Testis (tissue), 2 donors: ENCODE measurements at regions not wholly inside any gene's neighbourhood (a gene's known extent, or its start where the extent isn't known, plus 50 kb on each side); places are given as distances from the start of the nearest gene placed in this dataset.

Source experiments
- POLR2A ChIP-seq: fragments of 450-650 bp; IDR thresholded peaks from one replicate; pipeline ENCODE4 v1.6.1; 2017; ENCODE audit warnings: antibody characterized with exemption, mild to moderate bottlenecking, moderate library complexity
- TF ChIP-seq, protein P1 (sequence below), 3 experiments: fragments of 450-650 bp in 2 of 3; fragments of 200-600 bp in 1 of 3; sonication (generic) in 1 of 3; IDR thresholded peaks; one replicate each; pipeline ENCODE4 v1.5.1; 2016 to 2019; ENCODE audit warnings: antibody characterized with exemption in 3 of 3, mild to moderate bottlenecking in 2 of 3, moderate library complexity in 1 of 3

- TF ChIP-seq, protein P1, sequence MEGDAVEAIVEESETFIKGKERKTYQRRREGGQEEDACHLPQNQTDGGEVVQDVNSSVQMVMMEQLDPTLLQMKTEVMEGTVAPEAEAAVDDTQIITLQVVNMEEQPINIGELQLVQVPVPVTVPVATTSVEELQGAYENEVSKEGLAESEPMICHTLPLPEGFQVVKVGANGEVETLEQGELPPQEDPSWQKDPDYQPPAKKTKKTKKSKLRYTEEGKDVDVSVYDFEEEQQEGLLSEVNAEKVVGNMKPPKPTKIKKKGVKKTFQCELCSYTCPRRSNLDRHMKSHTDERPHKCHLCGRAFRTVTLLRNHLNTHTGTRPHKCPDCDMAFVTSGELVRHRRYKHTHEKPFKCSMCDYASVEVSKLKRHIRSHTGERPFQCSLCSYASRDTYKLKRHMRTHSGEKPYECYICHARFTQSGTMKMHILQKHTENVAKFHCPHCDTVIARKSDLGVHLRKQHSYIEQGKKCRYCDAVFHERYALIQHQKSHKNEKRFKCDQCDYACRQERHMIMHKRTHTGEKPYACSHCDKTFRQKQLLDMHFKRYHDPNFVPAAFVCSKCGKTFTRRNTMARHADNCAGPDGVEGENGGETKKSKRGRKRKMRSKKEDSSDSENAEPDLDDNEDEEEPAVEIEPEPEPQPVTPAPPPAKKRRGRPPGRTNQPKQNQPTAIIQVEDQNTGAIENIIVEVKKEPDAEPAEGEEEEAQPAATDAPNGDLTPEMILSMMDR (IDR thresholded peaks at IDR 0.05): no peak
- TF ChIP-seq POLR2A: no peak
Observed at GRCh38 chr3:68173012-68173634, 518.7 kb upstream of the SUCLG2 start.
